ENCODE measurements at regions not wholly inside any gene's neighbourhood (a gene's known extent, or its start where the extent isn't known, plus 50 kb on each side); places are given as distances from the start of the nearest gene placed in this dataset.

DNA sequence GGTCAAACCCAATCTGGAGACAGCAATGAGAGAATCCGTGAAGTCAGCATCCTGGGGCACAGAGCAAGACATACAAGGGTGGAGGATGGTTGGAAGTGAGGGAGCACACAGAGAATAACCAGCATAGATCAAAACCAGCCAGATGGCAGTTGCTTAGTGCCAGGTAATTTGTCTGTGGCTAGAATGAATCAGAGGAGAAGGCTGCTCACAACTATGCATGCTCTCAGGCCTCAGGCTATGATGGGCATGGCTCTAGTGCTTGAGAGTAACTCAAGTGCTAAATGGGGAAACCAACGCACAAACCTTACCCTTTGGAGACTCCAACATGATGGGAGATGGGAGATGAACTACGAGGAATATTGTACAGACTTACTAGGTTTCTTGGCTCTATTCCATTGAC lies 160.8 kb downstream of the DMRT2 start:
- TF ChIP-seq, protein P1, sequence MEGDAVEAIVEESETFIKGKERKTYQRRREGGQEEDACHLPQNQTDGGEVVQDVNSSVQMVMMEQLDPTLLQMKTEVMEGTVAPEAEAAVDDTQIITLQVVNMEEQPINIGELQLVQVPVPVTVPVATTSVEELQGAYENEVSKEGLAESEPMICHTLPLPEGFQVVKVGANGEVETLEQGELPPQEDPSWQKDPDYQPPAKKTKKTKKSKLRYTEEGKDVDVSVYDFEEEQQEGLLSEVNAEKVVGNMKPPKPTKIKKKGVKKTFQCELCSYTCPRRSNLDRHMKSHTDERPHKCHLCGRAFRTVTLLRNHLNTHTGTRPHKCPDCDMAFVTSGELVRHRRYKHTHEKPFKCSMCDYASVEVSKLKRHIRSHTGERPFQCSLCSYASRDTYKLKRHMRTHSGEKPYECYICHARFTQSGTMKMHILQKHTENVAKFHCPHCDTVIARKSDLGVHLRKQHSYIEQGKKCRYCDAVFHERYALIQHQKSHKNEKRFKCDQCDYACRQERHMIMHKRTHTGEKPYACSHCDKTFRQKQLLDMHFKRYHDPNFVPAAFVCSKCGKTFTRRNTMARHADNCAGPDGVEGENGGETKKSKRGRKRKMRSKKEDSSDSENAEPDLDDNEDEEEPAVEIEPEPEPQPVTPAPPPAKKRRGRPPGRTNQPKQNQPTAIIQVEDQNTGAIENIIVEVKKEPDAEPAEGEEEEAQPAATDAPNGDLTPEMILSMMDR (IDR thresholded peaks at IDR 0.05): no peak
- TF ChIP-seq POLR2A (IDR thresholded peaks at IDR 0.05): no peak

All from testis (tissue), 2 donors.